Endothelial cell of umbilical vein (primary cell): ENCODE measurements at regions not wholly inside any gene's neighbourhood (a gene's known extent, or its start where the extent isn't known, plus 50 kb on each side); places are given as distances from the start of the nearest gene placed in this dataset.

ENCODE experiments used
- BruUV-seq: library from RNA; stranded (reverse); fragments of 400-500 nt; replicated peaks from 2 replicates; lab custom pipeline; 2021; lab: Mats Ljungman, UMichigan
- CTCF ChIA-PET: fragments of 300-600, 350-600 bp; sonication (Branson Sonifier 250); formaldehyde crosslinking; loops from one replicate; lab custom pipeline; 2021; ENCODE audit warnings: antibody characterized with exemption, inconsistent platforms; lab: Charles Lee
- POLR2A ChIA-PET: fragments of 300-600, 350-600 bp; sonication (Branson Sonifier 250); formaldehyde crosslinking; loops from one replicate; lab custom pipeline; 2021; ENCODE audit warnings: antibody characterized with exemption, inconsistent platforms; lab: Charles Lee
- DNase-seq: peaks from one replicate; pipeline ENCODE4 v3.0.0-alpha.2; 2011; ENCODE audit warnings: low read depth, low spot score
- FAIRE-seq: peaks from 2 replicates; lab custom pipeline; 2011; peaks lifted over from hg19 to GRCh38; lab: Jason Lieb, UNC
- H2AFZ ChIP-seq: 2 replicates; pipeline ENCODE4 v1.6.0; 2012; ENCODE audit warnings: low read depth, low read length, control low read depth, inconsistent platforms
- H3K27ac ChIP-seq: 2 replicates; pipeline ENCODE4 v1.5.1; 2011; ENCODE audit warnings: low read depth, mild to moderate bottlenecking, control low read depth, low read length, moderate library complexity; ENCODE audit not compliant: insufficient read depth
- H3K27me3 ChIP-seq, 2 experiments: 2 replicates each; pipeline versions ENCODE4 v1.6.0 to v1.6.1; 2011; ENCODE audit warnings: low read length in 2 of 2, mixed read lengths in 1 of 2; ENCODE audit not compliant: control insufficient read depth in 2 of 2, insufficient read depth in 2 of 2
- H3K36me3 ChIP-seq, 2 experiments: 2 replicates in 1 of 2; 3 replicates in 1 of 2; pipeline ENCODE4 v1.5.1; 2011; ENCODE audit warnings: low read length in 2 of 2, mild to moderate bottlenecking in 1 of 2, moderate library complexity in 1 of 2; ENCODE audit not compliant: control insufficient read depth in 2 of 2, insufficient read depth in 2 of 2; ENCODE audit errors: extremely low read depth in 1 of 2
- H3K4me1 ChIP-seq: 3 replicates; pipeline ENCODE4 v1.5.1; 2011; ENCODE audit warnings: mild to moderate bottlenecking, low read length; ENCODE audit not compliant: control insufficient read depth, insufficient read depth; ENCODE audit errors: extremely low read depth
- H3K4me2 ChIP-seq: 2 replicates; pipeline ENCODE4 v1.6.1; 2011; ENCODE audit warnings: low read length, control low read depth, mixed read lengths; ENCODE audit not compliant: insufficient read depth
- H3K4me3 ChIP-seq, 3 experiments: fragments of 200-600 bp in 1 of 3; sonication (generic), shearing (Covaris generic) in 1 of 3; replicated peaks in 1 of 3; 2 replicates each; pipeline ENCODE4 v1.5.1; 2011 to 2016; ENCODE audit warnings: control low read depth in 3 of 3, low read length in 3 of 3, mild to moderate bottlenecking in 2 of 3, inconsistent platforms in 1 of 3, low read depth in 1 of 3, moderate library complexity in 1 of 3; ENCODE audit not compliant: insufficient read depth in 1 of 3
- H3K79me2 ChIP-seq: 2 replicates; pipeline ENCODE4 v1.6.0; 2012; ENCODE audit warnings: low read length, inconsistent platforms; ENCODE audit not compliant: control insufficient read depth, insufficient read depth
- H3K9ac ChIP-seq: replicated peaks from 2 replicates; pipeline ENCODE3; 2011; ENCODE audit warnings: low read length, control low read depth; ENCODE audit not compliant: insufficient read depth; ENCODE audit errors: extremely low read depth
- H3K9me1 ChIP-seq: replicated peaks from 3 replicates; pipeline ENCODE4 v1.6.0; 2011; ENCODE audit warnings: mild to moderate bottlenecking, low read length; ENCODE audit not compliant: control insufficient read depth, insufficient read depth; ENCODE audit errors: extremely low read depth
- H3K9me3 ChIP-seq: replicated peaks from 2 replicates; pipeline ENCODE4 v1.5.1; 2012; ENCODE audit warnings: low read length, inconsistent platforms; ENCODE audit not compliant: control insufficient read depth, insufficient read depth
- H4K20me1 ChIP-seq: replicated peaks from 2 replicates; pipeline ENCODE3; 2011; ENCODE audit warnings: mild to moderate bottlenecking, low read length; ENCODE audit not compliant: control insufficient read depth, insufficient read depth; ENCODE audit errors: extremely low read depth
- EZH2 ChIP-seq: IDR thresholded peaks from 2 replicates; pipeline ENCODE4 v1.6.1; 2012; ENCODE audit warnings: borderline replicate concordance, low read depth, mild to moderate bottlenecking, moderate library complexity, low read length, inconsistent platforms; ENCODE audit not compliant: severe bottlenecking
- FOS ChIP-seq: IDR thresholded peaks from 2 replicates; pipeline ENCODE4 v1.6.1; 2011; ENCODE audit warnings: mild to moderate bottlenecking, low read length, moderate library complexity, borderline replicate concordance; ENCODE audit not compliant: insufficient read depth
- GATA2 ChIP-seq: IDR thresholded peaks from 2 replicates; pipeline ENCODE4 v1.7.0; 2011; ENCODE audit warnings: low read depth, mild to moderate bottlenecking, moderate library complexity, mixed read lengths, low read length; ENCODE audit not compliant: insufficient read length, insufficient read depth
- JUN ChIP-seq: IDR thresholded peaks from 2 replicates; pipeline ENCODE4 v1.6.1; 2011; ENCODE audit warnings: borderline replicate concordance, low read depth; ENCODE audit not compliant: insufficient read length, insufficient read depth
- MYC ChIP-seq: IDR thresholded peaks from one replicate; pipeline ENCODE4 v1.6.1; 2011; ENCODE audit warnings: mild to moderate bottlenecking, low read depth, low read length
- POLR2A ChIP-seq: IDR thresholded peaks from 2 replicates; pipeline ENCODE4 v1.6.1; 2012; ENCODE audit warnings: low read depth, mild to moderate bottlenecking, control low read depth, low read length
- POLR2AphosphoS5 ChIP-seq: IDR thresholded peaks from 2 replicates; pipeline ENCODE4 v1.6.1; 2012; ENCODE audit warnings: low read depth, mild to moderate bottlenecking, control low read depth, low read length, moderate library complexity; ENCODE audit not compliant: insufficient read depth
- dilution Hi-C: fragments of 300-500 bp; cut with MboI; formaldehyde crosslinking; loops from one replicate; pipeline ENCODE4 v1.15.0; 2019; ENCODE audit warnings: low sequenced_read_pairs; ENCODE audit not compliant: extremely low pct_ligation_motif_present
- intact Hi-C: fragments of 100-400 bp; cut with micrococcal nuclease; formaldehyde crosslinking; loops from one replicate; pipeline ENCODE4 v1.10.0; 2022
- TF ChIP-seq, protein P1 (sequence below), 2 donors: IDR thresholded peaks; 1 replicate in 1 of 2; 2 replicates in 1 of 2; pipeline ENCODE4 v1.5.1; 2011; ENCODE audit warnings: low read length in 2 of 2, mild to moderate bottlenecking in 2 of 2, moderate library complexity in 2 of 2, control low read depth in 1 of 2, inconsistent platforms in 1 of 2, low read depth in 1 of 2; ENCODE audit not compliant: insufficient read depth in 1 of 2; ENCODE audit errors: extremely low read depth in 1 of 2
- TF ChIP-seq, protein P2 (sequence below): IDR thresholded peaks from 2 replicates; pipeline ENCODE4 v1.6.1; 2011; ENCODE audit not compliant: insufficient read depth, insufficient read length

GRCh38 chr11:104301776-104302175 is 137.8 kb upstream of the PDGFD start:
- Histone ChIP-seq H3K9me3 (no peaks in the 10 kb centered on the region), H3K27me3 (no peaks in the 10 kb centered on the region), H3K9ac (no peak overlapping the region), H3K4me2 (no peak overlapping the region), H3K79me2 (no peaks in the 10 kb centered on the region), H4K20me1 (no peaks in the 10 kb centered on the region), H3K4me3 (no peak overlapping the region), H3K9me1 (no peaks in the 10 kb centered on the region), H2AFZ (no peak overlapping the region), H3K36me3 (no peaks in the 10 kb centered on the region), H3K27ac (no peak overlapping the region), H3K4me1 (no peaks in the 10 kb centered on the region)
- DNase-seq (no peak), FAIRE-seq (no peak)
- no TSS peak for BruUV-seq
- dilution Hi-C loops (no loop called here), intact Hi-C loops (no loop called here)
- POLR2A ChIA-PET: no interaction called here
- no peak for TF ChIP-seq EZH2
- TF ChIP-seq POLR2A: no peak
- no peak for TF ChIP-seq MYC
- TF ChIP-seq, protein P1, sequence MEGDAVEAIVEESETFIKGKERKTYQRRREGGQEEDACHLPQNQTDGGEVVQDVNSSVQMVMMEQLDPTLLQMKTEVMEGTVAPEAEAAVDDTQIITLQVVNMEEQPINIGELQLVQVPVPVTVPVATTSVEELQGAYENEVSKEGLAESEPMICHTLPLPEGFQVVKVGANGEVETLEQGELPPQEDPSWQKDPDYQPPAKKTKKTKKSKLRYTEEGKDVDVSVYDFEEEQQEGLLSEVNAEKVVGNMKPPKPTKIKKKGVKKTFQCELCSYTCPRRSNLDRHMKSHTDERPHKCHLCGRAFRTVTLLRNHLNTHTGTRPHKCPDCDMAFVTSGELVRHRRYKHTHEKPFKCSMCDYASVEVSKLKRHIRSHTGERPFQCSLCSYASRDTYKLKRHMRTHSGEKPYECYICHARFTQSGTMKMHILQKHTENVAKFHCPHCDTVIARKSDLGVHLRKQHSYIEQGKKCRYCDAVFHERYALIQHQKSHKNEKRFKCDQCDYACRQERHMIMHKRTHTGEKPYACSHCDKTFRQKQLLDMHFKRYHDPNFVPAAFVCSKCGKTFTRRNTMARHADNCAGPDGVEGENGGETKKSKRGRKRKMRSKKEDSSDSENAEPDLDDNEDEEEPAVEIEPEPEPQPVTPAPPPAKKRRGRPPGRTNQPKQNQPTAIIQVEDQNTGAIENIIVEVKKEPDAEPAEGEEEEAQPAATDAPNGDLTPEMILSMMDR (IDR thresholded peaks at IDR 0.05; ENCODE audit: extremely low read depth in 1 of 2, insufficient read depth in 1 of 2, low read depth in 1 of 2, low read length in 2 of 2): no peak
- TF ChIP-seq JUN: no peak
- TF ChIP-seq FOS: no peak
- no peak for TF ChIP-seq GATA2
- TF ChIP-seq, protein P2, sequence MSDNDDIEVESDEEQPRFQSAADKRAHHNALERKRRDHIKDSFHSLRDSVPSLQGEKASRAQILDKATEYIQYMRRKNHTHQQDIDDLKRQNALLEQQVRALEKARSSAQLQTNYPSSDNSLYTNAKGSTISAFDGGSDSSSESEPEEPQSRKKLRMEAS: no peak
- TF ChIP-seq POLR2AphosphoS5: no peak
- CTCF ChIA-PET: no interaction called here
